Left hindlimb (tissue), 1 donor: ENCODE measurements at regions not wholly inside any gene's neighbourhood (a gene's known extent, or its start where the extent isn't known, plus 50 kb on each side); places are given as distances from the start of the nearest gene placed in this dataset.

ENCODE experiments used
- DNase-seq: peaks from one replicate; pipeline ENCODE4 v3.0.0-alpha.2; 2018

DNA sequence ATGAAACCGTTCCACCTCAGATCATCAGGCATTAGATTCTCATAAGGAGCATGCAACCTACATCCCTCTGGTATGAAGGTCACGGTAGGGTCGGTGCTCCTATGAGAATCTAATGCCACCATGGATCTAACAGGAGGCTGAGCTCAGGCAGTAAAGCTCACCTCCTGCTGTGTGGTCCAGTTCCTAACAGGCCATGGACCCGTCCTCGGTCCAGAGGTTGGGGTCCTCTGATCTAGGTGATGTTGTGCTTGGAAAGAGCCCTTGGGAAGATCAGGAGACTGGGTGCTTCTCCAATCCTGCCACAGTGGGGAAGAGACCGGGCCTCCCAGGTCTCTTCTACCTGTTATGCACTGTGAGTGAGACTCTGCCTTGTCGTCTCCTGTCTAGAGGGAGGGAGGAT is 104.6 kb downstream of the ACKR3 start:
- no peak for DNase-seq

DNA sequence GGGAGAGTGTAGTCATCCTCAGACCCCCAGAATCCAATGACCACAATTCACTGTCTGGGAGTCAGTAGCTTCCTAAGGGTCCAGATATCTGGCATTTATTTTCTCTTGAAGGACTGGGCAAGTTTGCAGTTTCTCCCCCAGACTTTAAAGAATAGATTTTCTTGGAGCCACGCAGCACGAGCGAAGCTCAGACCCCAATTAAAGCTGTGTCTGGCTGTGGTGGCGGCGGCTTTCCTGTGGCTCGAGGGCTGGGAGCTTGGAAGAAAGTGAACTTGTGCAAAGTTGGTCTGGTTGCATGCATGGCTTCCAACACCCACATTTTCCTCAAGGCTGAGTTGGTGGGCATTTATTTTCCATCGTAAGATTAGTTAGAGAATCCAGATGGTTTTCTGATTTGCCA is 105.0 kb downstream of the ACKR3 start:
- peak; percentile 64 for DNase-seq

GRCh38 chr2:236675051-236675450 is 105.4 kb downstream of the ACKR3 start:
- DNase-seq: no peak

GRCh38 chr2:236675526-236675925 is 105.9 kb downstream of the ACKR3 start:
- no peak for DNase-seq

DNA sequence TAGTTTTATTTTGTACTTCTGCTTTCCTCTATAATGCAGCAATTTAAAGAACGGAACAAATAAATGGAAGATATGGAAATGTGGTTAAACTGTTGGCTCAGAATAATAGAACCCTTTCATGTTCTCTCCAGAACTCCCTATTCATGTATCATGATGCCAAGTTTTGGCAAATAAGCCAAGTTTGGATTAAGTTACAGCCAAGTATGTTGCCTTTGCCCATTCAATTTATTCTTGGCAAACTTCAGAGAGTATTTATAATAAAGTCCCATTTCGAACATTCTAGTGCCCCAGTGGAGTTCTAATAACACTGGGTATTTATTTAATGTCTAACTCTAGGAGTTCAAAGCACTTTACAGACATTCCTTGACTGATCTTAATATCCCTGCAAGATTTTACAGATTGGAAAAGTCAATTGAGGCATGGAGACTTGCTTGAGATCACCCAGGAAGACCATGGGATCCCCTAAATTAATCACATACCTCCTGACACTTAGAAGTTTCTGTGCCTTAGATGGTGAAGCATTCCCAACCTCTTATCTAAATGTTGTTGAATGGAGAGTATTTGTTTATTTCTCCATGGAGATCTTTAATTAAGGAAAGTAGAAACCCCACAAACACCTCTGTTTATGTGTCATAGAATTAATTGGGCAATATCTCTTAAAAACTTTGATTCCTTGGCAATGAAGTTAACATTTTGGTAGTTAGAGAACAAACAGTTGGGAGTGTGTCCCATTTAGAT is 106.7 kb downstream of the ACKR3 start:
- DNase-seq: no peak

GRCh38 chr2:236677368-236677767 is 107.7 kb downstream of the ACKR3 start:
- DNase-seq: no peak

DNA sequence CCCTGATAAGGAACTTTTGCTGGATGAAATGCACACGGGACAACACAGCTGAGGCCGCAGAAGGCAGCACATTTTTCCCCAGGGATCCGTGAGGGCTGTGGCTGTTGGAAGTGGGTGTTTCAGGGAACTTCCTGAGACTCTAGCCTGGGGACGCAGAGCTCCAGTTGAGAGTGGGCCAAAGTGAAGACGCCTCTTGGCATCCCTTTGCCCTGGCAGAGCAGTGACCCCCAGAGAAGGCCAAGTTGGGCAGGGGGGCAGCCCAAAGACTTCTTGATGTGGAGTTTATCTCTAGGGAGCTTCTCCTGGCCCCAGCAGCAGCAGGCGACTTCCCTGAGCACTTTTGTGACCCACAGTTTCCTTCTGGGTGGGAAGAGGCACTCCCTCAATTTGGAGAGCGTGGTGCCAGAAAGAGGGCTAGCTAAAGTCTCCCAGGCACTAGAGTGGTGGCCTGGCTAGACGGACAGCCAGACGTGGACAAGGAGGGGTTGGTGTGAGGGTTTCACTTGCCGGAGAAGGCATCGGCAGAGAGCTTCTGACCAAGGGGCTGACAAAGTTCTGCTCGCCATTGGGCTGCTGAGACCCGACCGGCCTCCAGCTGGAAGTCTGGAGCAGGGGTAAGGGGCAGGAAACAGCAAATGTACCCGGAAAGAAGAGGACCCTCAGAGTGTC is 108.8 kb downstream of the ACKR3 start:
- no peak for DNase-seq

DNA sequence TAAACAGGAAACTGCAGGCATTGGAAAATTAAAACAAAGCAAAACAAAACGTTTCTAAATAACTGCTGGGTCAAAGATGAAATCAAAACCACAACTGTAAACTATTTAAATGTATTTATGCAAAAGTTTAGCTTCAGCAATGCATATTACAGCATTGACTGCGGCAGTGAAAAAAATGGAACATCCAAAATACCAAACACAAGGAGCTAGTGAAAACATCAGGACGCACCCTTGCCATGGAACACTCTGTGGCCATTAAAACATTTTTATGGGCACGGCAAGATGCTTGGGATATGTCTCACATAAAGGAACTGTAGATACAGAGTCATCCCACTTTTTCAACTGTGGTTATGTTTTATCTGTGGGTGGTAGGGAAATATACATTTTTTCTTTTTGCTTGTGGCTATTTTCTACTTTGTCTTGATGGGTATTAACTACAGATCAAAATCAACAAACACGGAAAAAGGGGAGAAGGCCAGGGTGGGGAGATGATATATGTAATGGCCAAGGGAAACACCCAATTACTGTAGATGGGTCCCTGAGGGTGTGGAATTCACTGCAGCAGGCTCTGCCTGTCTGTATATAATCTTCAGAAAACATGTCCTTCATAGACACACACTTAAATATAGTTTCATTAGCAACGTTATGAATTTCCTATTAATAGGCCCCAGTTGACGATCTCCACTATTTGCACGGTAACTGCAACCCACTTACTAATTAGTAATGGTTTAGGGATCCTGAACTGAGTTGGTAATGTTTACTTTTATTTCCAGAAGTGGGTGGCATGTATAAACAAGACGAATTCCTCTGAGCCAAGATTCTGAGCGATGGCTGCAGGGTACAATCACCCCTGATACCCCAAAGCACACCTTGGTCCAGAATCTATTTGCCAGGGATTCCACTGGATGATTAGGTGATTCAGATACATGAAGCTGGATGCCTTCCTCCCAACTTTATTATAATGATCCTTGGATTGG is 110.5 kb downstream of the ACKR3 start:
- DNase-seq: no peak

- no peak for DNase-seq
These were observed 113.2 kb downstream of the ACKR3 start for GRCh38 chr2:236682651-236683422.

GRCh38 chr2:236684504-236685256 is 115.1 kb downstream of the ACKR3 start:
- DNase-seq: no peak

GRCh38 chr2:236685361-236685760 is 115.7 kb downstream of the ACKR3 start:
- DNase-seq: no peak

GRCh38 chr2:236685979-236686520 is 116.4 kb downstream of the ACKR3 start:
- no peak for DNase-seq

DNA sequence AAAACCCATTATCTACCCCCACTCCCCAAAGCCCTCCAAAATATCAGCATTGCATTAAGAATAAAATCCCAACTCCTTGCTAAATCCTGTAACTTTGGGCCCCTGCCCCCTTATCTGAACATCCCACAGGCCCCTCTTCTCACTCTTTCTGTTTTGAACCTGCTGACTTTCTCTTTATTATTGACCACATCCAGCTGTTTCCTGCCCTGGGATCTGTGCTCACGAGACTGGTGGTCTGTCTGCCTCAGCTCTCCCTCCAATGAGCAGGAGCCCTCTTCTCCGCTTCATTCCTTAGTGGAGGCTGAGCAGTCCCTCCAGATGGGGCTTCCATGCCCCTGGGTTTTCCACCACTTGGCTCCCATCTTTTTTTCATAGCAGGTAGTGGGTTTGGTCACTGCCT is 116.9 kb downstream of the ACKR3 start:
- no peak for DNase-seq

GRCh38 chr2:236687296-236687965 is 117.8 kb downstream of the ACKR3 start:
- peak; percentile 48 for DNase-seq

- no peak for DNase-seq
These were observed 118.5 kb downstream of the ACKR3 start for GRCh38 chr2:236688157-236688556.

GRCh38 chr2:236688563-236689392 is 119.2 kb downstream of the ACKR3 start:
- no peak for DNase-seq

GRCh38 chr2:236689393-236689700 is 119.7 kb downstream of the ACKR3 start:
- no peak for DNase-seq

- no peak for DNase-seq
These were observed 120.4 kb downstream of the ACKR3 start for GRCh38 chr2:236689981-236690380.

DNA sequence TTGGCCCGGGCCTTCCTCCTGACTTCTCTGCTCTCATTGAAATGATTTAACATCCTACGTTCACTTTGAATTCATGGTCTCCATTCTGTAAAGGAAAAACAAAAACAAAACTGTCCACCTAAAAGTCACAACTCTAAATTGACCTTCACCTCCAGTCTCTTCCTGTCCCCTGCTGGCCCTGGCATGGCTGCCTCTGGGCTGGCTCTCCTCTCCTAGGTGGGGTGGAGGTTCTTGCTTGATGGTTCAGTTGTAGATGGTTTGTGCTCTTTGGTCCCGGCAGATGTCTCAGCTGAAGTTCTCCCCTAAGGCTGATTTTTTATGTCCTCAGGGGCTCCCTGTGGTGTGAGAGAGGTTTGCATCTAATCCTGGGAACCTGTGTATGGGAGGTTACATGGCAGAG is 121.1 kb downstream of the ACKR3 start:
- DNase-seq: no peak

DNA sequence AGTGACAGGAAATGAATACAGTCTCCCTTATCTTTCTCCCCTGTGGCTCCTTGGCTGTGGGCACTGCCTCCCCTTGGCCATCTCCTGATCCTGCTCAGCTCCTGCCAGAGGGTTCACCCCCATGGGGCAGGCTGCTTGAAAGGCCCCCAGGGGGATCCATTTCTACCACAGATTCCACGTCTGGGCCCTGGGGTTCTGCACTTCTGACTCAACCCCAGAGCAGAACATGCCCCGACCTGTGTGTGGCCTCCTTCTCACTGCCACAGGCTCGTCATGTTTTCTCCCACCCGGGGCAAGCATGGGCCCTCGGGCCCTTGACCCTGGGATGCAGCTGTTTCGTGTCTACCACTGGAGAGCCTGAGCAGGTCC is 122.2 kb downstream of the ACKR3 start:
- DNase-seq: no peak
